AG04449 (cell line): ENCODE measurements at regions not wholly inside any gene's neighbourhood (a gene's known extent, or its start where the extent isn't known, plus 50 kb on each side); places are given as distances from the start of the nearest gene placed in this dataset.

Experiments used
- CTCF ChIA-PET: fragments of 350-600 bp; formaldehyde crosslinking; extraction: SDS; loops from one replicate; lab custom pipeline; 2021; ENCODE audit warnings: antibody characterized with exemption; lab: Yijun Ruan, JAX
- POLR2A ChIA-PET: fragments of 400-600, 350-600 bp; formaldehyde crosslinking; extraction: SDS; loops from one replicate; lab custom pipeline; 2020; ENCODE audit warnings: antibody characterized with exemption, inconsistent platforms; lab: Yijun Ruan, JAX
- DNase-seq: peaks from one replicate; pipeline ENCODE4 v3.0.0-alpha.2; 2010; ENCODE audit warnings: low read depth, low spot score
- H3K4me3 ChIP-seq: 2 replicates; pipeline ENCODE4 v1.5.1; 2011; ENCODE audit warnings: low read depth, mild to moderate bottlenecking, control low read depth, low read length
- TF ChIP-seq, protein P1 (sequence below): IDR thresholded peaks from one replicate; pipeline ENCODE4 v1.5.1; 2011; ENCODE audit warnings: mild to moderate bottlenecking, moderate library complexity, low read length, control low read depth, inconsistent platforms; ENCODE audit not compliant: insufficient read depth; ENCODE audit errors: missing control alignments

DNA sequence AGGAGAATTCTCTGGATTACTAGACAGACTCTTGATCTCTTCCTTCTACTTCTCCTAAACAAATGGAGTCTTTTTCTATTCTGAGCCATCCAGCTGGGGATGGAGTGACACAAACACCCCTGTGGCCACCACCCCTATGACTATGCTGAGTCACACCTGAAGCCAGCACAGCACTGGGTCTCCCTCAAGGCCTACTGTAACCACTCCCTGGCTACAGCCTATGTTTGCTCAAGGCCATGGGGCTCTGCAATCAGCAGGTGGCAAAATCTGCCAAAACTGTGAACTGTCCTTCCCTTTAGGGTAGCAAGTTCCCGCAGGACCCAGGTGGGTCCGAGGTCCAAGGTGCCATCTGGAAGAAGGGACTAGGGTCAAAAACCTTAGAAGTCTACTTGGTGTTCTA lies 132.3 kb downstream of the TINAG start:
- no peak for DNase-seq
- no peak overlapping the region for H3K4me3 ChIP-seq
- CTCF ChIA-PET = no interaction called here
- POLR2A ChIA-PET = no interaction called here
- TF ChIP-seq, protein P1, sequence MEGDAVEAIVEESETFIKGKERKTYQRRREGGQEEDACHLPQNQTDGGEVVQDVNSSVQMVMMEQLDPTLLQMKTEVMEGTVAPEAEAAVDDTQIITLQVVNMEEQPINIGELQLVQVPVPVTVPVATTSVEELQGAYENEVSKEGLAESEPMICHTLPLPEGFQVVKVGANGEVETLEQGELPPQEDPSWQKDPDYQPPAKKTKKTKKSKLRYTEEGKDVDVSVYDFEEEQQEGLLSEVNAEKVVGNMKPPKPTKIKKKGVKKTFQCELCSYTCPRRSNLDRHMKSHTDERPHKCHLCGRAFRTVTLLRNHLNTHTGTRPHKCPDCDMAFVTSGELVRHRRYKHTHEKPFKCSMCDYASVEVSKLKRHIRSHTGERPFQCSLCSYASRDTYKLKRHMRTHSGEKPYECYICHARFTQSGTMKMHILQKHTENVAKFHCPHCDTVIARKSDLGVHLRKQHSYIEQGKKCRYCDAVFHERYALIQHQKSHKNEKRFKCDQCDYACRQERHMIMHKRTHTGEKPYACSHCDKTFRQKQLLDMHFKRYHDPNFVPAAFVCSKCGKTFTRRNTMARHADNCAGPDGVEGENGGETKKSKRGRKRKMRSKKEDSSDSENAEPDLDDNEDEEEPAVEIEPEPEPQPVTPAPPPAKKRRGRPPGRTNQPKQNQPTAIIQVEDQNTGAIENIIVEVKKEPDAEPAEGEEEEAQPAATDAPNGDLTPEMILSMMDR = no peak

DNA sequence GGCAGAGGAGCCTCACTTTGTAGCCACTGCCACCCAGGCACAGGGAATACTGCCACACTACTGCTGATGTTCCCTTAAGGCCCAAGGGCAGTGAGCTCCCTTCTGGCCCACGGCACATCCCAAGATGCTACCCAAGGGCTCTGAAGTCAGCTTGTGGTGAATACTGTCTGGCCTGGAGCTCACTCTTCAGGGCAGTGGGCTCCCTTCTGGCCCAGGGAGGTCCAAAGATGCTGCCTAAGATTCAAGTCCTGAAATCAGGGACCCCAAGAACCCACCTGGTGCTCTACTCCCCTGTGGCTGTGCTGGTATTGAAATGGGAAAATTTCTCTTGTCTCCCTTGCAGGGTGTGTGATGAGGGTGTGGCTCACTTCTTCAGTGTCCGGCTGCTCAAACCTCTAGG lies 132.8 kb downstream of the TINAG start:
- POLR2A ChIA-PET = no interaction called here
- no peak overlapping the region for H3K4me3 ChIP-seq
- CTCF ChIA-PET = no interaction called here
- DNase-seq = no peak
- TF ChIP-seq, protein P1 = no peak

DNA sequence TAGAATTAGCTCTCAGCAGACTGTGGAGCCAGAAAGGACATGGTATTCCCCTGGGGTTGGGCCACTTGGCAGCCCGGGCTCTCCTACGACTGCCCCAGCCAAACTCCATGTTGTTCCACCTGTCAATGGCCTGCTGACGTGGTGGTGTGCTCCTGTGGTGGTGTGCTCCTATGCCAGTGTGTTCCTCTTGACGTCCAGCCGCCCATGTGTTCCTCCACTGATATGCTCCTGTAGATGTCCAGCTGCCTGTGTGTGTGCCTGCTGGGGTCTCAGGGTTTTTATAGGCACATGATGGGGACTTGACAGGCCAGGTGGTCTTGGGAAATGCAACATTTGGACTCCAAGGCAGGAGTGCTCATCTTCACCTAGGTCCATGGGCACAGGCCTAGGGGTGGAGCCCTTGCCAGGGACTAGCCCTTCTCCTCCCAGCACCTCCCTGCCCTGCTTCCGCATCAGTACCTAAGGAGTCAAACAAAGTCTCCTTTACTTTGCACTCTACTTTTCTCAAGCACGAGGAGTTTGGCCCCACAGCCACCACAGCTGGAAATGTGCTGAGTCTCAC lies 133.5 kb downstream of the TINAG start:
- ChIA-PET POLR2A (no interaction called here), CTCF (no interaction called here)
- DNase-seq = no peak
- TF ChIP-seq, protein P1 = no peak
- no peak overlapping the region for H3K4me3 ChIP-seq

DNA sequence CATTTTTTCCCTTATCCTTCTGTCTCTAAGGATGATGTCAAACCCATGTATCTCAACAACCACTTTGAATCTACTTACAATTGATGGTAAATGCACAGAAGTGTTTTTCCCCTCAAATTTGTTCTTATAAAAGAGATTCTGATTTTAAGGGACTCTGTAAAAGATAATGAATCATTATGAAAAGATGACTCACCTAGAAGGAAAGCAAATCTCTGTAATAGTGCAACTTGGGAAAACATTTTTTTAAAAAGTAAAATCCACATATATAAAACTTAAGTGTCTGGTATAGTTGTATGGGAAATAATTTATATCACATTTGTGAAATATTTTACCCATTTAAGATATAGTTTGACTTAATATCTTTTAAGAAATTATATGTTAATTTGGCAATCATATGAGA lies 137.0 kb downstream of the TINAG start:
- TF ChIP-seq, protein P1 = no peak
- no peak overlapping the region for H3K4me3 ChIP-seq
- CTCF ChIA-PET = no interaction called here
- no peak for DNase-seq
- POLR2A ChIA-PET = no interaction called here

DNA sequence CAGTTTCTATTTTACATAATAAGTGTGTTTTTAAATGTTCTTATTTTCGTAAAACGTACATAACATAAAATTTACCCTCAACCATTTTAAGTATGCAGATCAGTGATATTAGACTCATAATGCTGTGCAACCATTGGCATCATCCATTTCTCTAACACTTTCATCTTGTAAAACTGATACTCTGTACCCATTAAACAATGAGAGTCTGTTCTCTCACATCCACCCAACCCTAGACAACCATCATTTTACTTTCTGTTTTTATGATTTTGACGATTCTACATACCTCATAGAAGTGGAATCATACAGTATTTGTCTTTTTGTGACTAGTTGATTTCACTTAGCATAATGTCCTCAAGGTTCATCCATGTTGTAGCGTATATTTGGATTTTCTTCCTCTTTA lies 140.4 kb downstream of the TINAG start:
- TF ChIP-seq, protein P1 = no peak
- DNase-seq = no peak
- ChIA-PET CTCF (no interaction called here), POLR2A (no interaction called here)
- H3K4me3 ChIP-seq = no peak overlapping the region

DNA sequence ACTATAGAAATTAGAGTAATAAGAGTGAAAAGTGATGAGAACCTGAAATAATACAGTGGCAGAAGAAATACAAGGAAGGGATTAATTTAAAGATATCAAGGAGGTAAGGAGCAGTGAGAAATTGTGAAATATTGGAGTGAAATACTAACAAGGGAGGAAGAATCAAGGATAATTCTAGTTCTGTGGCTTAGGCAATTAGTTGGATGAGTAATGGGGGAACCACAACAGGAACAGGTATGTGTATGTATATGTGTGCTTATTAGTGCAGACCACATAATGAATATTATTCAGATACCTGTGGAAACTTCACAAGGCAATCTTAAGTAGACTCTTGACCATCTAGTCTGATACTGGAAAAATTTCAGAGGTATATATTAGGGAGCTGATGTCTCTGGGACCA lies 143.3 kb downstream of the TINAG start:
- ChIA-PET CTCF (no interaction called here), POLR2A (no interaction called here)
- no peak for DNase-seq

More for the DNA sequence above, 143.3 kb downstream of the TINAG start:
- H3K4me3 ChIP-seq = no peak overlapping the region
- TF ChIP-seq, protein P1 = no peak
